Endothelial cell (in vitro differentiated cells): ENCODE measurements at regions not wholly inside any gene's neighbourhood (a gene's known extent, or its start where the extent isn't known, plus 50 kb on each side); places are given as distances from the start of the nearest gene placed in this dataset.

Source experiments
- DNase-seq: peaks from one replicate; pipeline ENCODE4 v3.0.0; 2021; ENCODE audit warnings: low spot score
- H3K27ac Mint-ChIP-seq: one replicate; pipeline ENCODE4 v1.8.0; 2021; ENCODE audit warnings: mixed read lengths, inconsistent platforms; ENCODE audit not compliant: unreplicated experiment
- H3K27me3 Mint-ChIP-seq: one replicate; pipeline ENCODE4 v1.8.0; 2021; ENCODE audit warnings: mild to moderate bottlenecking, moderate library complexity, mixed read lengths, inconsistent platforms; ENCODE audit not compliant: unreplicated experiment
- H3K36me3 Mint-ChIP-seq: one replicate; pipeline ENCODE4 v1.8.0; 2021; ENCODE audit warnings: mild to moderate bottlenecking, low read depth, mixed read lengths, inconsistent platforms; ENCODE audit not compliant: unreplicated experiment
- H3K4me1 Mint-ChIP-seq: one replicate; pipeline ENCODE4 v1.8.0; 2021; ENCODE audit warnings: mild to moderate bottlenecking, mixed read lengths, inconsistent platforms; ENCODE audit not compliant: unreplicated experiment
- H3K4me3 Mint-ChIP-seq: one replicate; pipeline ENCODE4 v1.8.0; 2021; ENCODE audit warnings: mild to moderate bottlenecking, mixed read lengths, inconsistent platforms; ENCODE audit not compliant: unreplicated experiment
- H3K9me3 Mint-ChIP-seq: one replicate; pipeline ENCODE4 v1.8.0; 2021; ENCODE audit warnings: mixed read lengths, inconsistent platforms; ENCODE audit not compliant: unreplicated experiment
- TF ChIP-seq, protein P1 (sequence below): fragments of 200-600 bp; sonication (generic); IDR thresholded peaks from one replicate; pipeline ENCODE4 v1.5.0; 2021; ENCODE audit warnings: antibody characterized with exemption; ENCODE audit not compliant: unreplicated experiment

DNA sequence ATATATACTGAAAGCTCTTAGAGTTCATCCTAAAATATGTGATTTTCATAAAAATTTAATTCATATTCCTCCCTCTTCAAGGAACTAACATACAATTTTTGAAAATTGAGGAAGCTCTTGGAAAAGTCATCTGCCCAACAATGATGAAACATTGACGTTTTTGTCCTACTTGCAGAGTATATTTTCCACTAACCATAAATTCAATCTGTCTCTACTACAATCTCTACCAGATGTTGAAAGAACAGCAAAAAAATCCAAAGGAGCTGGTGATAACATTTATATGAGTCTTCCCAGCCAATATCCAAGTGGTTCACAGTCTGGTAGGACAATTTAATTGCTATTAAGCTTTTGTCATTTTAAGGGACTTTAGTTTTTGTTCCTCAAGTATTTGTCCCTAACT is 81.1 kb upstream of the NR3C1 start:
- H3K27me3 Mint-ChIP-seq, result no peaks in the 10 kb centered on the region
- no peak overlapping the region for H3K4me3 Mint-ChIP-seq
- H3K4me1 Mint-ChIP-seq, result no peaks in the 10 kb centered on the region
- H3K9me3 Mint-ChIP-seq, result no peaks in the 10 kb centered on the region
- TF ChIP-seq, protein P1, sequence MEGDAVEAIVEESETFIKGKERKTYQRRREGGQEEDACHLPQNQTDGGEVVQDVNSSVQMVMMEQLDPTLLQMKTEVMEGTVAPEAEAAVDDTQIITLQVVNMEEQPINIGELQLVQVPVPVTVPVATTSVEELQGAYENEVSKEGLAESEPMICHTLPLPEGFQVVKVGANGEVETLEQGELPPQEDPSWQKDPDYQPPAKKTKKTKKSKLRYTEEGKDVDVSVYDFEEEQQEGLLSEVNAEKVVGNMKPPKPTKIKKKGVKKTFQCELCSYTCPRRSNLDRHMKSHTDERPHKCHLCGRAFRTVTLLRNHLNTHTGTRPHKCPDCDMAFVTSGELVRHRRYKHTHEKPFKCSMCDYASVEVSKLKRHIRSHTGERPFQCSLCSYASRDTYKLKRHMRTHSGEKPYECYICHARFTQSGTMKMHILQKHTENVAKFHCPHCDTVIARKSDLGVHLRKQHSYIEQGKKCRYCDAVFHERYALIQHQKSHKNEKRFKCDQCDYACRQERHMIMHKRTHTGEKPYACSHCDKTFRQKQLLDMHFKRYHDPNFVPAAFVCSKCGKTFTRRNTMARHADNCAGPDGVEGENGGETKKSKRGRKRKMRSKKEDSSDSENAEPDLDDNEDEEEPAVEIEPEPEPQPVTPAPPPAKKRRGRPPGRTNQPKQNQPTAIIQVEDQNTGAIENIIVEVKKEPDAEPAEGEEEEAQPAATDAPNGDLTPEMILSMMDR, result no peak
- H3K36me3 Mint-ChIP-seq, result no peaks in the 10 kb centered on the region
- no peak overlapping the region for H3K27ac Mint-ChIP-seq
- no peak for DNase-seq

DNA sequence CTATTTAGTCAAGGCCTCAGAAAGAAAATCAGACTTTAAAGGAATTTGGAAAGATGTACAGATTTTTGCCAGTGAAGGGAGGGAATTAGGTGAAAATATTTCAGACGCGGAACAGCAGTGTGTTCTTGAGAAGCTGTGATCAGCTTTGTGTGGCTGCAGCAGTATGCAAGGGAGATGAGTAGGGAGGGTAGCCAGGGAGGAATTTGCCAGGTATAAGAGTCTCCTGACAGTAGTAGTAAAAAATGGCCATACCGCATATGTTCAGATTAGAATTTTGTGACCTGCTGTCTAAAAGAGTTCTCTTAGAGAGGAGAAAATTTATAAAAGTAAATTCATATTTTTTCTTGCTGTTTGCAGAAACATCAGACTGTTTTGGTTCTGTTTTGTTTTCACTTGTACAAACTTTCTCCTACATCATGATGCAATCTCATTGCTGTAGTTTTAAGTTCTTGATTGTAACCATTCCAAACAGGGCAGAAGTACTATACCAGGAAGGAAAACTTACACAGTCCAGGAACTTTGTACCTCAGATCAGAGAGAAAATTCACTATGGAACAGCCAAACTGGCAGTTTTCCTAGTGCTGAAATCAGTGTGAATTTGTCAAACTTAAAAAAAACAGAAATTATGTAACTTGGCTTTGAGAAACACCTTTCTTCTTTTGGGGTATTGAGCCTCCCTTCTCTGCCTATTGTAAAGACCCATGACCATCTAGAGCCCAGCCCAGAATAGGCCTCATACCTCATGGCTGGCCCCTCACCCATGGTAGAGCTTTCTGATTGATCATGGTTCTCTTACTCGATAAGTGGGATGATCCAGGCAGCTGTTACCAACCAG is 78.4 kb upstream of the NR3C1 start:
- Mint-ChIP-seq H3K4me3 (no peak overlapping the region), H3K9me3 (no peaks in the 10 kb centered on the region), H3K4me1 (no peaks in the 10 kb centered on the region), H3K36me3 (no peaks in the 10 kb centered on the region), H3K27me3 (no peaks in the 10 kb centered on the region), H3K27ac (no peak overlapping the region)
- TF ChIP-seq, protein P1, result no peak
- DNase-seq, result no peak

GRCh38 chr5:143480001-143480400 is 76.5 kb upstream of the NR3C1 start:
- no peaks in the 10 kb centered on the region for H3K27me3 Mint-ChIP-seq
- no peaks in the 10 kb centered on the region for H3K36me3 Mint-ChIP-seq
- no peak overlapping the region for H3K27ac Mint-ChIP-seq
- TF ChIP-seq, protein P1, result no peak
- H3K4me3 Mint-ChIP-seq, result no peak overlapping the region
- H3K4me1 Mint-ChIP-seq, result no peaks in the 10 kb centered on the region
- H3K9me3 Mint-ChIP-seq, result no peaks in the 10 kb centered on the region
- DNase-seq, result no peak

DNA sequence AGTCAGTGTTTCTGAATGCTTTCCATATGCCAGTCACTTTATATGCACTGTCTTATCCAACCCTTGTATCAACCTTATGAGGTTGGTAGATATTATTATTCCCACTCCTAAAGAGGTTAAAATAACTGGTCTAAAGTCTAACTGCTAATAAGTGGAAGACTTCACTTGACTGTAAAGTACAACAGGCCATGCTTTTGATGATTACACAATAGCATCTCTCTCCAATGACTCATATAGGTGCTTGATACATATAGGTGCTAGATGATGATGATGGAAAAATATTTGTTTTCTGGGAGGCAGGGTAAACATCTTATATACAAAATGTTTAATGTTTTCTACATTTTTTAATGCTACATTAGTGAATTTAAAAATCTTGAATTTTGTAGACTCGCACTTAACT is 75.9 kb upstream of the NR3C1 start:
- Mint-ChIP-seq H3K36me3 (no peaks in the 10 kb centered on the region), H3K27me3 (no peaks in the 10 kb centered on the region), H3K9me3 (no peaks in the 10 kb centered on the region), H3K4me3 (no peak overlapping the region), H3K27ac (no peak overlapping the region), H3K4me1 (no peaks in the 10 kb centered on the region)
- TF ChIP-seq, protein P1, result no peak
- no peak for DNase-seq

- Mint-ChIP-seq H3K4me3 (no peak overlapping the region), H3K4me1 (no peaks in the 10 kb centered on the region), H3K9me3 (no peaks in the 10 kb centered on the region), H3K27ac (no peak overlapping the region), H3K36me3 (no peaks in the 10 kb centered on the region), H3K27me3 (no peaks in the 10 kb centered on the region)
- DNase-seq, result no peak
- TF ChIP-seq, protein P1, result no peak
These were observed 73.2 kb upstream of the NR3C1 start for GRCh38 chr5:143476601-143477211.
